ENCODE measurements at regions not wholly inside any gene's neighbourhood (a gene's known extent, or its start where the extent isn't known, plus 50 kb on each side); places are given as distances from the start of the nearest gene placed in this dataset.

DNA sequence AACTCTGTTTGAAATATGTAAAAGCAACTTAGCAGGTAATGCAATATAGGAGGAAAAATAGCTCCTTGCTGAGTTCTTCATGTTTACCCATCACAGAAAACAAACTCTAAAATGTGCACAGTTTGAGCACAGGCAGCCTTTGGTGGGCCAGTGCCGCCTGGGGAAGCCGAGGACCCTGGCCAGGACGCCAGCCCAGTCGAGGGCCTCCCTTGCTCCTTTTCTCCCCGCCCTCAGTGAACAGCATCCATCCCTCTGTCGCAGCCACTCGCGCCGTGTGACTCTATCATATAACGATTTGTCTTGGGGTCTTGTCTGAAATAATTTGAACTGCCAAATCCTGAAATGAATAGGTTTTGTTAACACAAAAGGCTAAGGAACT is 286.7 kb upstream of the IRX4 start:
- H3K27me3 ChIP-seq (ENCODE audit: control insufficient read depth in 2 of 2, insufficient read depth in 2 of 2, low read length in 2 of 2), result no peaks in the 10 kb centered on the region
- H3K4me2 ChIP-seq (ENCODE audit: insufficient read depth, low read length), result no peak overlapping the region
- H3K79me2 ChIP-seq (ENCODE audit: control insufficient read depth, insufficient read depth, low read length), result no peaks in the 10 kb centered on the region
- no TSS peak for BruUV-seq (replicated peaks)
- DNase-seq (ENCODE audit: low read depth, low spot score) (no peak), FAIRE-seq (no peak)
- ChIA-PET POLR2A (no interaction called here), CTCF (no interaction called here)
- dilution Hi-C loops (cut with MboI; ENCODE audit: extremely low pct_ligation_motif_present, low sequenced_read_pairs), result no loop called here
- H3K27ac ChIP-seq (ENCODE audit: insufficient read depth, low read depth, low read length), result no peak overlapping the region
- TF ChIP-seq, protein P1, sequence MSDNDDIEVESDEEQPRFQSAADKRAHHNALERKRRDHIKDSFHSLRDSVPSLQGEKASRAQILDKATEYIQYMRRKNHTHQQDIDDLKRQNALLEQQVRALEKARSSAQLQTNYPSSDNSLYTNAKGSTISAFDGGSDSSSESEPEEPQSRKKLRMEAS (IDR thresholded peaks at IDR 0.05; ENCODE audit: insufficient read depth, insufficient read length), result no peak
- no peak for TF ChIP-seq POLR2AphosphoS5 (IDR thresholded peaks at IDR 0.05; ENCODE audit: insufficient read depth, low read depth, low read length)
- TF ChIP-seq JUN (IDR thresholded peaks at IDR 0.05; ENCODE audit: borderline replicate concordance, insufficient read depth, insufficient read length, low read depth), result no peak
- TF ChIP-seq POLR2A (IDR thresholded peaks at IDR 0.05; ENCODE audit: low read depth, low read length), result no peak
- no peak for TF ChIP-seq GATA2 (IDR thresholded peaks at IDR 0.05; ENCODE audit: insufficient read depth, insufficient read length, low read depth, low read length)
- TF ChIP-seq FOS (IDR thresholded peaks at IDR 0.05; ENCODE audit: borderline replicate concordance, insufficient read depth, low read length), result no peak
- TF ChIP-seq MYC (IDR thresholded peaks at IDR 0.05; ENCODE audit: low read depth, low read length), result no peak
- TF ChIP-seq, protein P2, sequence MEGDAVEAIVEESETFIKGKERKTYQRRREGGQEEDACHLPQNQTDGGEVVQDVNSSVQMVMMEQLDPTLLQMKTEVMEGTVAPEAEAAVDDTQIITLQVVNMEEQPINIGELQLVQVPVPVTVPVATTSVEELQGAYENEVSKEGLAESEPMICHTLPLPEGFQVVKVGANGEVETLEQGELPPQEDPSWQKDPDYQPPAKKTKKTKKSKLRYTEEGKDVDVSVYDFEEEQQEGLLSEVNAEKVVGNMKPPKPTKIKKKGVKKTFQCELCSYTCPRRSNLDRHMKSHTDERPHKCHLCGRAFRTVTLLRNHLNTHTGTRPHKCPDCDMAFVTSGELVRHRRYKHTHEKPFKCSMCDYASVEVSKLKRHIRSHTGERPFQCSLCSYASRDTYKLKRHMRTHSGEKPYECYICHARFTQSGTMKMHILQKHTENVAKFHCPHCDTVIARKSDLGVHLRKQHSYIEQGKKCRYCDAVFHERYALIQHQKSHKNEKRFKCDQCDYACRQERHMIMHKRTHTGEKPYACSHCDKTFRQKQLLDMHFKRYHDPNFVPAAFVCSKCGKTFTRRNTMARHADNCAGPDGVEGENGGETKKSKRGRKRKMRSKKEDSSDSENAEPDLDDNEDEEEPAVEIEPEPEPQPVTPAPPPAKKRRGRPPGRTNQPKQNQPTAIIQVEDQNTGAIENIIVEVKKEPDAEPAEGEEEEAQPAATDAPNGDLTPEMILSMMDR (IDR thresholded peaks at IDR 0.05; ENCODE audit: extremely low read depth in 1 of 2, insufficient read depth in 1 of 2, low read depth in 1 of 2, low read length in 2 of 2), result no peak
- no peak for TF ChIP-seq EZH2 (IDR thresholded peaks at IDR 0.05; ENCODE audit: borderline replicate concordance, low read depth, low read length, severe bottlenecking)
- no peaks in the 10 kb centered on the region for H3K9me3 ChIP-seq (replicated peaks; ENCODE audit: control insufficient read depth, insufficient read depth, low read length)
- no peak overlapping the region for H2AFZ ChIP-seq (ENCODE audit: low read depth, low read length)
- H3K9ac ChIP-seq (replicated peaks; ENCODE audit: extremely low read depth, insufficient read depth, low read length), result no peak overlapping the region
- no peak overlapping the region for H3K4me3 ChIP-seq (replicated peaks in 1 of 3; ENCODE audit: insufficient read depth in 1 of 3, low read depth in 1 of 3, low read length in 3 of 3)
- H3K36me3 ChIP-seq (ENCODE audit: control insufficient read depth in 2 of 2, extremely low read depth in 1 of 2, insufficient read depth in 2 of 2, low read length in 2 of 2), result no peaks in the 10 kb centered on the region
- H4K20me1 ChIP-seq (replicated peaks; ENCODE audit: control insufficient read depth, extremely low read depth, insufficient read depth, low read length), result no peaks in the 10 kb centered on the region
- no peaks in the 10 kb centered on the region for H3K4me1 ChIP-seq (ENCODE audit: control insufficient read depth, extremely low read depth, insufficient read depth, low read length)
- no peaks in the 10 kb centered on the region for H3K9me1 ChIP-seq (replicated peaks; ENCODE audit: control insufficient read depth, extremely low read depth, insufficient read depth, low read length)
- intact Hi-C loops (cut with micrococcal nuclease), result no loop called here

Measured in endothelial cell of umbilical vein (primary cell).